H7 (cell line): ENCODE measurements at regions not wholly inside any gene's neighbourhood (a gene's known extent, or its start where the extent isn't known, plus 50 kb on each side); places are given as distances from the start of the nearest gene placed in this dataset.
A peak's percentile ranks its signal among the peaks of the same experiment; 100 is the strongest.

Experiments
- DNase-seq: peaks from one replicate; pipeline ENCODE4 v3.0.0; 2012
- H3K27me3 ChIP-seq: 2 replicates; pipeline ENCODE4 v1.6.0; 2011; ENCODE audit warnings: mild to moderate bottlenecking, low read length; ENCODE audit not compliant: control insufficient read depth, insufficient read depth
- H3K36me3 ChIP-seq: replicated peaks from 2 replicates; pipeline ENCODE4 v1.5.1; 2011; ENCODE audit warnings: low read length; ENCODE audit not compliant: control insufficient read depth, insufficient read depth
- H3K4me3 ChIP-seq: 2 replicates; pipeline ENCODE4 v1.5.1; 2011; ENCODE audit warnings: low read depth, mild to moderate bottlenecking, control low read depth, low read length, moderate library complexity; ENCODE audit not compliant: insufficient read depth

GRCh38 chr14:26959437-26959836, 361.6 kb upstream of the NOVA1 start:
- H3K27me3 ChIP-seq: no peaks in the 10 kb centered on the region
- H3K36me3 ChIP-seq: no peaks in the 10 kb centered on the region
- no peak overlapping the region for H3K4me3 ChIP-seq
- no peak for DNase-seq

GRCh38 chr14:26959972-26960660, 362.3 kb upstream of the NOVA1 start:
- no peaks in the 10 kb centered on the region for H3K36me3 ChIP-seq
- H3K4me3 ChIP-seq: no peak overlapping the region
- no peak for DNase-seq
- H3K27me3 ChIP-seq: no peaks in the 10 kb centered on the region

DNA sequence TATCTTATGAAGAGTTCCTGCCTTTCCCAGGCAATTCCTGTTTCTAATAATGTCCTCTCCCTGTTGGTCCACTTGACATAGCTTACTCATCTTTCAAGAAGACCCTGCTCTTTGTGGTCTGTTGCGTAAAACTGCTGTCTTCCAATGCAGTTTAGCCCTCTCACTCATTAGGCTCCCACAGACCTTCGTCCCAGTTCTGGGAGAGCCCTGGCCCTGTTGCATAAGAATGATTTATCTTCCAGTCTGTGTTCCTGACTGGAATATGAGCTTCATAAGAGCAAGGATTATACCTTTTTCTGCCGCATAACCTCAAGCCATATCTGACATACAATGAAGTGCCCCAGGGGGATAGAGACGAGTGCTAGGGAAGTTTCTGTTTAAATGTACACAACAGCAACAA, 365.9 kb upstream of the NOVA1 start:
- Histone ChIP-seq H3K27me3 (no peaks in the 10 kb centered on the region), H3K4me3 (no peak overlapping the region), H3K36me3 (no peaks in the 10 kb centered on the region)
- no peak for DNase-seq

GRCh38 chr14:26965490-26965889, 367.7 kb upstream of the NOVA1 start:
- no peaks in the 10 kb centered on the region for H3K36me3 ChIP-seq
- H3K4me3 ChIP-seq: no peak overlapping the region
- DNase-seq: no peak
- no peaks in the 10 kb centered on the region for H3K27me3 ChIP-seq

DNA sequence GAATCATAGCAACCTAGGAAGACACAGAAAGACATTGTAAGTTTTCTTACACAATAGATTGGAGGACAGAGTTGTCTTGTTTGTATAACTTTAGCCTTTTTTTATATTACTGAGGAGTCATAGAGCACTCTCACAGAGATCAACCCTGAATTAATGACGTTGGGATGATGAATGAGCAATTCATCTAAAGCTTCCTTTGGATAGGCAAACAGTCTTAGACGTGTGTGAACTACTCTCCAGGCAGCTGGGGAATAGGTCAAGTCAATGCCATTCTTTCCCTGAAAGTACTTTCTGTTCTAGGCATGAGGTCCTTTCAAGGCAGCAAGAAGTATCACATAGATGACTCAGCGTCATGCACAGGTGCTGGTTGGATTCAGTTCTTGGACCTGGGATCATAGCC, 369.1 kb upstream of the NOVA1 start:
- peak; percentile 8 for DNase-seq
- H3K4me3 ChIP-seq: no peak overlapping the region

DNA sequence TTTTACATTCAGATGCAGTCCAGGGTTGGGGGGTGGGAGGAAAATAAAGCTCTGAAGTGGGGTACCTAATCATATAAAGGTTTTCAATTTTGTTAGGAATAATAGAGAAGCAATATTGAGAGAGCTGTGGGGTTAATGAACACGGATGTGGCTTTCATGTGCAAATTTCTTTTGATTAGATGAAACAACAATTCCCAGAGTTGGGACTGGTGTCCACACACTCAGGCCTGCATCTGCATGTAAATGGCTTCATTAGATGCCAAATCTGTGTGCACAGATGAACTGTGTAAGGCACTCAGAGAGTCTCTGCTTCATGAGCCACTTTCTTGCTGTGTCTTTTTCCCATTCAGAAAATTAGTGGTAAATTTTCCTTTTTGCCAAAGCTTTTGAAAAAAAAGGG, 377.1 kb upstream of the NOVA1 start:
- DNase-seq: no peak
- Histone ChIP-seq H3K36me3 (no peaks in the 10 kb centered on the region), H3K27me3 (no peaks in the 10 kb centered on the region), H3K4me3 (no peak overlapping the region)

More for the DNA sequence above, 369.1 kb upstream of the NOVA1 start:
- Histone ChIP-seq H3K36me3 (no peaks in the 10 kb centered on the region), H3K27me3 (no peaks in the 10 kb centered on the region)

- H3K4me3 ChIP-seq: no peak overlapping the region
- no peaks in the 10 kb centered on the region for H3K27me3 ChIP-seq
- H3K36me3 ChIP-seq: no peaks in the 10 kb centered on the region
- DNase-seq: no peak
Measured at GRCh38 chr14:26982071-26982470, 384.2 kb upstream of the NOVA1 start.

DNA sequence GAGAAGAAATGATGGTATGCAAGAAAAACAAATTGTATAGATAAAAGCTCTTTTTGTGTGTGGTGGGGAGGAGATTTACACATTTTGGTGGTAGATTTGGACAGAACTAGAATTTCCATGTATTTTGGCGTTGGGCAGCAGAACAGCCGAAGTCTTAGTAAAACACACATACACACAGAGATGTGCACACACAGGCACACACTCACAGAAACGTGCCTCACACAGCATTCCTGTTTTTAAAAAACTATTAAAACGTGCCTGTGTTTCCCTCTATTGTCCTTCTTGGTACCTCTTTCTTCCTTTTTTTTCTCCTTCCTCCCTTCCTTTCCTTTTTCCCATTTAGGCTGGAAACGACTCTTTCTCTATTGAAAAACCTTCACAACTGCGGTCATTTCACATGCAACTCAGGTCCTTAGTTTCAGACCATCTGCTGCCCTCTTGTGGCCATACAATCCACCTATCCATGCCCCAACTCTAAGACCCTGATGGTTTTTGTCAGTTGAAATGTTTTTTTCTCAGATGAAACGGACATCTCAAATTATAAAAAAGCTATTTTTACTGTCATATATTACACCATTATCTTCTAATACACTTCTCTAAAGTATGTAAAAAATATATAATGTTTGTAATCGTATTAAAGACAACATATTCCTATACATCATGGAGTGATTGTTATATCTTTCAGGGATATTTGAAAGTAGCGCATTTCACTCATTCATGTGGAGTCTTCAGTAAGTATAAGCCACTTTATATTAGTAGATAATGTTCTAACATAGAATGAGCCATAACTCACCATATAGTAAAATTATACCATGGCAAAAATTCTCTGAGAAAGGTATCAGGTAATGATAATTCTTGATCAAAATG, 386.7 kb upstream of the NOVA1 start:
- no peaks in the 10 kb centered on the region for H3K27me3 ChIP-seq
- H3K4me3 ChIP-seq: no peak overlapping the region
- no peaks in the 10 kb centered on the region for H3K36me3 ChIP-seq
- DNase-seq: no peak

DNA sequence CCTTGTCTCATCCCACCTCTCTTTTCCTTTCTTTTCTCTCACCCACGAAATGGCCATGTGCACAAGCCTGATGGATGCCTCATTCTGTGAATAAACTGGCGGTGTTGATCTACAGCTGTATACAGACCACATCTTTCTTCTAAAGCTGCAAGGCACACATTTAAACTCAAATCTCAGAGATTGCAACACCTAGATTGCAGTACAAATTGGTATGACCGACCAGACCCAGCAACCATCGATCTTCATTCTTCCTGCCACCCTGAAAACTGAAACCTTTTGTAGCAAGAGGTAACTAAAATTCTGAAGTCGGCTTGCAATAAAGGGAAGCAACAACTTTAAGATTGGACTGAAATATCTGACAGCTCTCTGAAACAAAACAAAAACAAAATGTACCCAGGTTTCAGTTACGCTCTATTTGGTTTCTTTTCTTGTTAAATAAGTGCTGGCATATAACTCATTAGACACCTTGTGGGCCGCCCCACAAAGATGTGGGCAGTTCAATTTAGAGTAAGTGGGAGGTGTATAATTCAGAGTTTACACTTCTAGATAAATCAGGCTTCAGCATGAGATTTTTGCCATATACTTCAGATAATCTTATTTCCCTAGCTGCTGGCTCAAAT, 390.0 kb upstream of the NOVA1 start:
- Histone ChIP-seq H3K27me3 (no peaks in the 10 kb centered on the region), H3K4me3 (no peak overlapping the region), H3K36me3 (no peaks in the 10 kb centered on the region)
- DNase-seq: no peak

DNA sequence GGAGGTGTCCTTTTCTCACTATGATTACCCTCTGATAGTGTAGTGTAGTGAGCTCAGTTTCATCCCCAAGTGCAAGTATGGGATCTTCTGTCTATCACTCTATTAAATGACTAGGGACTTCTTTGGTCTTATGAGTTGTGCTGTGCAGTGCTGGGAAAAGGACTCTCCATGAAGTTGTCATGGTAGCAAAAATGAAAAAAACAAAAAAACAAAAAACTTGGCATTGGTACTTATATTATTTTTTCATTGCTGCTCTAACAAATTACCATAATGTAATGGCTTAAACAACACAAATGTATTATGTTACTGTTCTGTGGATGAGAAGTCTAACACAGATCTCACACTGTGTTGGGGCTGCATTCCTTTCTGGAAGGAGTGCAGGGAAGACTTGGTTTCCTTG, 393.1 kb upstream of the NOVA1 start:
- H3K36me3 ChIP-seq: no peaks in the 10 kb centered on the region
- no peaks in the 10 kb centered on the region for H3K27me3 ChIP-seq
- H3K4me3 ChIP-seq: no peak overlapping the region
- DNase-seq: no peak

GRCh38 chr14:26992403-26993115, 394.7 kb upstream of the NOVA1 start:
- H3K4me3 ChIP-seq: no peak overlapping the region
- DNase-seq: no peak
- H3K36me3 ChIP-seq: no peaks in the 10 kb centered on the region

DNA sequence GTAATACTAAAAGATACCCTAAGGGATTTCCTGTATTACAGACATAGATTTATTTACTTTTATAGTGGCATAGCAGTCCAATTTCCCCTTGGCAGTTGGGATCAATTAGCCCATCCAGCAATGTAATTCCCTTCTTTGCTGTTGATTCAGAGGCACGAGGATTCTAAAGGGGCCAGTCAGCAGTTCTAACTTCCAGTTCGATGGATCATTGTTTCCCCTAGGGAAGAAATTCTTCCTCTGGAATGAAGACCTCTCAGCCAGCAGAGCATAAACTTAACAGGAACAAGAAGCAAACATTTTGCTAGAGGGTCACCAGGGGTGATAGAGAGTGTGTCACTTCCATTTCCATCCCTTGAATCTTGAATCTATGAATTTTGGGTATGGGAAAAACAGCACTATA, 395.7 kb upstream of the NOVA1 start:
- no peak overlapping the region for H3K4me3 ChIP-seq
- H3K27me3 ChIP-seq: no peaks in the 10 kb centered on the region
- no peaks in the 10 kb centered on the region for H3K36me3 ChIP-seq
- DNase-seq: no peak

More at GRCh38 chr14:26992403-26993115, 394.7 kb upstream of the NOVA1 start:
- no peaks in the 10 kb centered on the region for H3K27me3 ChIP-seq

- Histone ChIP-seq H3K36me3 (no peaks in the 10 kb centered on the region), H3K4me3 (no peak overlapping the region), H3K27me3 (no peaks in the 10 kb centered on the region)
- DNase-seq: no peak
Measured at GRCh38 chr14:26995301-26995700, 397.5 kb upstream of the NOVA1 start.

DNA sequence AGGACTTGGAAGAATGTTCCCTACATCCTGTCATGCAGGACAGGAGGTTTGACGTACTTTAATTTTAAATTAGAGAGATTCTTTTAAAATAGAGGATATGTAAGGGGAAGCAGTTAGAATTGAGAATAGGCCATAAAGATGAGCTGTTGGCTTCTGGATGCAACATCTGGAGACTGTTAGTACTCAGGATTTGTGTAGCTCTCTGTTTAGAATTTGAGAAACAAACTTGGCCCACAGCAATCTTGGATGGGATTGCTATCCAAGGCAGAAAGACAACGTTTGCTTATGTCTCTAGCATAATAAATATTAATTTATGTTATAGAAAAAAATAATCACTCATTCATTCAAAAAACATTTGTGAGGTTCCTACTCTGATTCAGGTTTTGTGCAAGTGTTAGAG, 398.4 kb upstream of the NOVA1 start:
- H3K36me3 ChIP-seq: no peaks in the 10 kb centered on the region
- no peaks in the 10 kb centered on the region for H3K27me3 ChIP-seq
- DNase-seq: no peak
- no peak overlapping the region for H3K4me3 ChIP-seq
